ENCODE measurements at regions not wholly inside any gene's neighbourhood (a gene's known extent, or its start where the extent isn't known, plus 50 kb on each side); places are given as distances from the start of the nearest gene placed in this dataset.

GRCh38 chr3:132218817-132219755 lies 98.1 kb upstream of the ACP3 start:
- ATAC-seq, result no peak
- no peak for TF ChIP-seq CTCF (IDR thresholded peaks at IDR 0.05)
- no peaks in the 10 kb centered on the region for H3K9me3 ChIP-seq
- H3K4me3 ChIP-seq, result no peak overlapping the region
- no peaks in the 10 kb centered on the region for H3K27me3 ChIP-seq
- no peaks in the 10 kb centered on the region for H3K4me1 ChIP-seq
- H3K27ac ChIP-seq, result no peak overlapping the region
- intact Hi-C loops (cut with DNase I), result no loop called here
- no peaks in the 10 kb centered on the region for H3K36me3 ChIP-seq
- DNase-seq, result no peak

- intact Hi-C loops (cut with DNase I), result no loop called here
These were observed 96.2 kb upstream of the ACP3 start for GRCh38 chr3:132220986-132221385.

GRCh38 chr3:132222868-132223538 lies 94.2 kb upstream of the ACP3 start:
- Histone ChIP-seq H3K4me3 (no peak overlapping the region), H3K4me1 (no peaks in the 10 kb centered on the region), H3K36me3 (no peaks in the 10 kb centered on the region), H3K27me3 (no peaks in the 10 kb centered on the region), H3K27ac (no peak overlapping the region), H3K9me3 (no peaks in the 10 kb centered on the region)
- TF ChIP-seq CTCF (IDR thresholded peaks at IDR 0.05), result no peak
- peak; percentile 56 for ATAC-seq
- no peak for DNase-seq
- intact Hi-C loops (cut with DNase I), result no loop called here

More at GRCh38 chr3:132220986-132221385, 96.2 kb upstream of the ACP3 start:
- no peaks in the 10 kb centered on the region for H3K36me3 ChIP-seq
- no peaks in the 10 kb centered on the region for H3K27me3 ChIP-seq
- DNase-seq, result no peak
- no peaks in the 10 kb centered on the region for H3K9me3 ChIP-seq
- ATAC-seq, result no peak
- H3K4me1 ChIP-seq, result no peaks in the 10 kb centered on the region
- TF ChIP-seq CTCF (IDR thresholded peaks at IDR 0.05), result no peak
- no peak overlapping the region for H3K27ac ChIP-seq
- H3K4me3 ChIP-seq, result no peak overlapping the region

- Histone ChIP-seq H3K27ac (no peak overlapping the region), H3K36me3 (no peaks in the 10 kb centered on the region), H3K27me3 (no peaks in the 10 kb centered on the region), H3K9me3 (no peaks in the 10 kb centered on the region), H3K4me3 (no peak overlapping the region), H3K4me1 (no peaks in the 10 kb centered on the region)
- no peak for TF ChIP-seq CTCF (IDR thresholded peaks at IDR 0.05)
- ATAC-seq (peak; percentile 88), DNase-seq (no peak)
- intact Hi-C loops (cut with DNase I), result no loop called here
These were observed 91.5 kb upstream of the ACP3 start for GRCh38 chr3:132225664-132226063.

- H3K4me1 ChIP-seq, result peaks cover 3% of the 10 kb centered on the region
- no peaks in the 10 kb centered on the region for H3K9me3 ChIP-seq
- TF ChIP-seq CTCF (IDR thresholded peaks at IDR 0.05), result no peak
- ATAC-seq (no peak), DNase-seq (no peak)
- no peaks in the 10 kb centered on the region for H3K27me3 ChIP-seq
- no peak overlapping the region for H3K4me3 ChIP-seq
- no peak overlapping the region for H3K27ac ChIP-seq
- H3K36me3 ChIP-seq, result no peaks in the 10 kb centered on the region
- intact Hi-C loops (cut with DNase I), result no loop called here
These were observed 88.3 kb upstream of the ACP3 start for GRCh38 chr3:132228923-132229322.

Measured in upper lobe of right lung (tissue), 1 donor.